PC-9 (cell line): ENCODE measurements at regions not wholly inside any gene's neighbourhood (a gene's known extent, or its start where the extent isn't known, plus 50 kb on each side); places are given as distances from the start of the nearest gene placed in this dataset.

Experiments used
- BruUV-seq: library from RNA; stranded (reverse); fragments of 400-500 nt; replicated peaks from 2 replicates; lab custom pipeline; 2021; lab: Mats Ljungman, UMichigan
- CTCF ChIA-PET: fragments of 300-600 bp; sonication (Branson Sonifier 250); formaldehyde crosslinking; loops from one replicate; lab custom pipeline; 2022; ENCODE audit warnings: antibody characterized with exemption; lab: Charles Lee
- POLR2A ChIA-PET: fragments of 300-600 bp; sonication (Branson Sonifier 250); formaldehyde crosslinking; loops from one replicate; lab custom pipeline; 2022; ENCODE audit warnings: antibody characterized with exemption; ENCODE audit not compliant: unreplicated experiment; lab: Charles Lee
- DNase-seq, 2 experiments: peaks; one replicate each; pipeline versions ENCODE4 v3.0.0 to v3.0.0-alpha.2; 2015 to 2022; ENCODE audit warnings: mixed read lengths in 1 of 2
- H2AFZ ChIP-seq: fragments of 200-600 bp; sonication (generic); 2 replicates; pipeline ENCODE4 v1.8.1; 2017; ENCODE audit warnings: antibody characterized with exemption
- H3F3A ChIP-seq: fragments of 200-600 bp; sonication (generic); 2 replicates; pipeline ENCODE4 v1.8.1; 2017; ENCODE audit warnings: antibody characterized with exemption, mild to moderate bottlenecking, low read depth; ENCODE audit not compliant: insufficient read depth
- H3K27ac ChIP-seq: fragments of 200-600 bp; sonication (generic); 2 replicates; pipeline ENCODE4 v1.6.1; 2016; ENCODE audit warnings: mixed run types
- H3K27me3 ChIP-seq: fragments of 200-600 bp; sonication (generic); 2 replicates; pipeline ENCODE4 v1.6.1; 2016; ENCODE audit warnings: low read depth, mixed run types; ENCODE audit not compliant: insufficient read depth
- H3K36me3 ChIP-seq: fragments of 200-600 bp; sonication (generic); 2 replicates; pipeline ENCODE4 v1.6.1; 2016; ENCODE audit warnings: low read depth, mixed run types
- H3K4me1 ChIP-seq: fragments of 200-600 bp; sonication (generic); replicated peaks from 2 replicates; pipeline ENCODE4 v1.6.1; 2016; ENCODE audit warnings: mixed run types; ENCODE audit not compliant: insufficient read depth
- H3K4me2 ChIP-seq: fragments of 200-600 bp; sonication (generic); 2 replicates; pipeline ENCODE4 v1.6.1; 2017; ENCODE audit warnings: mixed run types
- H3K4me3 ChIP-seq: fragments of 200-600 bp; sonication (generic); 2 replicates; pipeline ENCODE4 v1.6.1; 2016; ENCODE audit warnings: mixed run types
- H3K79me2 ChIP-seq: fragments of 200-600 bp; sonication (generic); 2 replicates; pipeline ENCODE4 v1.6.1; 2017; ENCODE audit warnings: low read depth, mixed run types
- H3K9me2 ChIP-seq: fragments of 200-600 bp; sonication (generic); 2 replicates; pipeline ENCODE4 v1.8.1; 2017; ENCODE audit warnings: mild to moderate bottlenecking; ENCODE audit not compliant: insufficient read depth
- H3K9me3 ChIP-seq: fragments of 200-600 bp; sonication (generic); 2 replicates; pipeline ENCODE4 v1.8.1; 2016; ENCODE audit warnings: low read depth; ENCODE audit not compliant: insufficient read depth
- H4K20me1 ChIP-seq: fragments of 200-600 bp; sonication (generic); 2 replicates; pipeline ENCODE4 v1.8.1; 2017; ENCODE audit not compliant: insufficient read depth
- CTCF ChIP-seq: fragments of 200-600 bp; sonication (generic); conservative IDR thresholded peaks from 2 replicates; pipeline ENCODE4 v1.6.1; 2017; ENCODE audit warnings: mixed run types, antibody characterized with exemption, mild to moderate bottlenecking, moderate library complexity
- EZH2 ChIP-seq: fragments of 200-600 bp; sonication (generic); IDR thresholded peaks from 2 replicates; pipeline ENCODE4 v1.8.0; 2017; ENCODE audit warnings: antibody characterized with exemption, low read depth
- intact Hi-C: fragments of 100-400 bp; cut with micrococcal nuclease; formaldehyde crosslinking; loops from one replicate; pipeline ENCODE4 v1.10.0; 2022; ENCODE audit not compliant: unreplicated experiment

GRCh38 chr3:25888892-25889524, 99.1 kb downstream of the OXSM start:
- DNase-seq, result no peak
- no TSS peak for BruUV-seq
- no peak for TF ChIP-seq CTCF
- no peak for TF ChIP-seq EZH2
- no peaks in the 10 kb centered on the region for H3F3A ChIP-seq
- ChIA-PET CTCF (no interaction called here), POLR2A (no interaction called here)
- H3K36me3 ChIP-seq, result no peaks in the 10 kb centered on the region
- no peak overlapping the region for H3K27ac ChIP-seq
- no peaks in the 10 kb centered on the region for H3K27me3 ChIP-seq
- no peaks in the 10 kb centered on the region for H3K9me2 ChIP-seq
- no peaks in the 10 kb centered on the region for H3K4me1 ChIP-seq
- H2AFZ ChIP-seq, result no peak overlapping the region
- H3K4me2 ChIP-seq, result no peak overlapping the region
- H3K79me2 ChIP-seq, result no peaks in the 10 kb centered on the region
- intact Hi-C loops, result no loop called here
- H4K20me1 ChIP-seq, result no peaks in the 10 kb centered on the region
- H3K9me3 ChIP-seq, result no peaks in the 10 kb centered on the region
- no peak overlapping the region for H3K4me3 ChIP-seq

GRCh38 chr3:25889525-25889917, 99.6 kb downstream of the OXSM start:
- no peaks in the 10 kb centered on the region for H3K79me2 ChIP-seq
- no peak for DNase-seq
- BruUV-seq, result no TSS peak
- H3K9me3 ChIP-seq, result no peaks in the 10 kb centered on the region
- no peaks in the 10 kb centered on the region for H3K9me2 ChIP-seq
- no peaks in the 10 kb centered on the region for H3K36me3 ChIP-seq
- POLR2A ChIA-PET, result no interaction called here
- no peak overlapping the region for H3K27ac ChIP-seq
- no peak for TF ChIP-seq CTCF
- TF ChIP-seq EZH2, result no peak
- intact Hi-C loops, result no loop called here
- H3K27me3 ChIP-seq, result no peaks in the 10 kb centered on the region
- H2AFZ ChIP-seq, result no peak overlapping the region
- H4K20me1 ChIP-seq, result no peaks in the 10 kb centered on the region
- no peak overlapping the region for H3K4me2 ChIP-seq
- no peak overlapping the region for H3K4me3 ChIP-seq
- H3K4me1 ChIP-seq, result no peaks in the 10 kb centered on the region
- CTCF ChIA-PET, result no interaction called here
- no peaks in the 10 kb centered on the region for H3F3A ChIP-seq

- DNase-seq, result no peak
- POLR2A ChIA-PET, result no interaction called here
- no peak overlapping the region for H3K27ac ChIP-seq
- no peaks in the 10 kb centered on the region for H3K4me1 ChIP-seq
- H3K9me3 ChIP-seq, result no peaks in the 10 kb centered on the region
- no peaks in the 10 kb centered on the region for H4K20me1 ChIP-seq
- no peak overlapping the region for H2AFZ ChIP-seq
- H3K4me3 ChIP-seq, result no peak overlapping the region
- no peaks in the 10 kb centered on the region for H3K27me3 ChIP-seq
- BruUV-seq, result no TSS peak
- no peak for TF ChIP-seq CTCF
- no peaks in the 10 kb centered on the region for H3K36me3 ChIP-seq
- H3F3A ChIP-seq, result no peaks in the 10 kb centered on the region
- CTCF ChIA-PET, result no interaction called here
- intact Hi-C loops, result no loop called here
- H3K9me2 ChIP-seq, result no peaks in the 10 kb centered on the region
- no peaks in the 10 kb centered on the region for H3K79me2 ChIP-seq
- no peak overlapping the region for H3K4me2 ChIP-seq
Observed at GRCh38 chr3:25894101-25894500, 104.2 kb downstream of the OXSM start.
